ENCODE measurements at regions not wholly inside any gene's neighbourhood (a gene's known extent, or its start where the extent isn't known, plus 50 kb on each side); places are given as distances from the start of the nearest gene placed in this dataset.

GRCh38 chr14:98924046-98924445 is 348.0 kb downstream of the BCL11B start:
- no peak for DNase-seq (ENCODE audit: low read depth, low spot score)
- ChIA-PET CTCF (no interaction called here), POLR2A (no interaction called here)
- Histone ChIP-seq H3K9me3 (ENCODE audit: control insufficient read depth, insufficient read depth, low read length) (peaks cover 18% of the 10 kb centered on the region), H3K4me3 (ENCODE audit: low read depth, low read length) (no peak overlapping the region), H3K27ac (ENCODE audit: low read depth, low read length) (no peak overlapping the region), H3K27me3 (ENCODE audit: control insufficient read depth, insufficient read depth, low read length) (no peaks in the 10 kb centered on the region)
- TF ChIP-seq CTCF (IDR thresholded peaks at IDR 0.05; ENCODE audit: low read depth, low read length): no peak

GRCh38 chr14:98925354-98926040 is 346.5 kb downstream of the BCL11B start:
- POLR2A ChIA-PET: no interaction called here

GRCh38 chr14:98926146-98926545 is 345.9 kb downstream of the BCL11B start:
- H3K9me3 ChIP-seq (ENCODE audit: control insufficient read depth, insufficient read depth, low read length): peaks cover 11% of the 10 kb centered on the region
- CTCF ChIA-PET: no interaction called here
- no peak overlapping the region for H3K27ac ChIP-seq (ENCODE audit: low read depth, low read length)
- POLR2A ChIA-PET: no interaction called here
- no peak for DNase-seq (ENCODE audit: low read depth, low spot score)
- H3K4me3 ChIP-seq (ENCODE audit: low read depth, low read length): no peak overlapping the region
- no peaks in the 10 kb centered on the region for H3K27me3 ChIP-seq (ENCODE audit: control insufficient read depth, insufficient read depth, low read length)
- no peak for TF ChIP-seq CTCF (IDR thresholded peaks at IDR 0.05; ENCODE audit: low read depth, low read length)

More at GRCh38 chr14:98925354-98926040, 346.5 kb downstream of the BCL11B start:
- Histone ChIP-seq H3K27ac (ENCODE audit: low read depth, low read length) (no peak overlapping the region), H3K4me3 (ENCODE audit: low read depth, low read length) (no peak overlapping the region), H3K27me3 (ENCODE audit: control insufficient read depth, insufficient read depth, low read length) (no peaks in the 10 kb centered on the region), H3K9me3 (ENCODE audit: control insufficient read depth, insufficient read depth, low read length) (peaks cover 11% of the 10 kb centered on the region)
- no peak for DNase-seq (ENCODE audit: low read depth, low spot score)
- TF ChIP-seq CTCF (IDR thresholded peaks at IDR 0.05; ENCODE audit: low read depth, low read length): no peak
- CTCF ChIA-PET: no interaction called here

GRCh38 chr14:98926801-98927200 is 345.2 kb downstream of the BCL11B start:
- Histone ChIP-seq H3K4me3 (ENCODE audit: low read depth, low read length) (no peak overlapping the region), H3K27ac (ENCODE audit: low read depth, low read length) (no peak overlapping the region), H3K27me3 (ENCODE audit: control insufficient read depth, insufficient read depth, low read length) (no peaks in the 10 kb centered on the region), H3K9me3 (ENCODE audit: control insufficient read depth, insufficient read depth, low read length) (peaks cover 11% of the 10 kb centered on the region)
- POLR2A ChIA-PET: no interaction called here
- no peak for DNase-seq (ENCODE audit: low read depth, low spot score)
- TF ChIP-seq CTCF (IDR thresholded peaks at IDR 0.05; ENCODE audit: low read depth, low read length): no peak
- CTCF ChIA-PET: no interaction called here

- ChIA-PET POLR2A (no interaction called here), CTCF (no interaction called here)
- H3K9me3 ChIP-seq (ENCODE audit: control insufficient read depth, insufficient read depth, low read length): peaks cover 11% of the 10 kb centered on the region
- H3K4me3 ChIP-seq (ENCODE audit: low read depth, low read length): no peak overlapping the region
- no peak overlapping the region for H3K27ac ChIP-seq (ENCODE audit: low read depth, low read length)
- TF ChIP-seq CTCF (IDR thresholded peaks at IDR 0.05; ENCODE audit: low read depth, low read length): no peak
- no peak for DNase-seq (ENCODE audit: low read depth, low spot score)
- H3K27me3 ChIP-seq (ENCODE audit: control insufficient read depth, insufficient read depth, low read length): no peaks in the 10 kb centered on the region
Observed at GRCh38 chr14:98927986-98928385, 344.0 kb downstream of the BCL11B start.

Data from AG04450 (cell line).